Esophagus squamous epithelium (tissue), 4 donors: ENCODE measurements at regions not wholly inside any gene's neighbourhood (a gene's known extent, or its start where the extent isn't known, plus 50 kb on each side); places are given as distances from the start of the nearest gene placed in this dataset.

Experiments used
- POLR2A ChIP-seq, 4 donors: fragments of 450-650 bp; IDR thresholded peaks; one replicate each; pipeline ENCODE4 v1.6.1; 2017; ENCODE audit warnings: antibody characterized with exemption in 4 of 4, mild to moderate bottlenecking in 4 of 4, moderate library complexity in 3 of 4
- TF ChIP-seq, protein P1 (sequence below), 6 experiments: fragments of 450-650 bp in 4 of 6; fragments of 200-600 bp in 2 of 6; sonication (generic) in 2 of 6; IDR thresholded peaks; one replicate each; pipeline ENCODE4 v1.5.1; 2016 to 2019; ENCODE audit warnings: antibody characterized with exemption in 6 of 6, mild to moderate bottlenecking in 4 of 6, moderate library complexity in 4 of 6

DNA sequence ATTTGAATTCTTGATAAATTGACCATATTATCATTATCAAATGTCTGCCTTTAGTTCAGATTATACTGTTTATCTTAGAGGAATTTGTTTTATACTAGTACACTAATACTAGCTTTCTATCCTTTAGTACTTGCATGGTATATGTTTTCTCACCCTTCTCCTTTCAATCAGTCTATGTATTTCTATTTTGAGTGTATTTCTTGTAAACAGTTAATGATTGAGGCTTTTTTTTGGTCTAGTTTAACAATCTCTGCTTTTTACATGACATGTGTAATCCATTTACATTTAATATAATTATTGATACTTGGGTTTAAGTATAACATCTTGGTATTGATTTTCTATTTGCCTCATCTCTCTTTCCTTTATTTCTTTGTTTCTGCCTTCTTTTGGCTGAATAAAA is 224.9 kb downstream of the CENPF start:
- TF ChIP-seq, protein P1, sequence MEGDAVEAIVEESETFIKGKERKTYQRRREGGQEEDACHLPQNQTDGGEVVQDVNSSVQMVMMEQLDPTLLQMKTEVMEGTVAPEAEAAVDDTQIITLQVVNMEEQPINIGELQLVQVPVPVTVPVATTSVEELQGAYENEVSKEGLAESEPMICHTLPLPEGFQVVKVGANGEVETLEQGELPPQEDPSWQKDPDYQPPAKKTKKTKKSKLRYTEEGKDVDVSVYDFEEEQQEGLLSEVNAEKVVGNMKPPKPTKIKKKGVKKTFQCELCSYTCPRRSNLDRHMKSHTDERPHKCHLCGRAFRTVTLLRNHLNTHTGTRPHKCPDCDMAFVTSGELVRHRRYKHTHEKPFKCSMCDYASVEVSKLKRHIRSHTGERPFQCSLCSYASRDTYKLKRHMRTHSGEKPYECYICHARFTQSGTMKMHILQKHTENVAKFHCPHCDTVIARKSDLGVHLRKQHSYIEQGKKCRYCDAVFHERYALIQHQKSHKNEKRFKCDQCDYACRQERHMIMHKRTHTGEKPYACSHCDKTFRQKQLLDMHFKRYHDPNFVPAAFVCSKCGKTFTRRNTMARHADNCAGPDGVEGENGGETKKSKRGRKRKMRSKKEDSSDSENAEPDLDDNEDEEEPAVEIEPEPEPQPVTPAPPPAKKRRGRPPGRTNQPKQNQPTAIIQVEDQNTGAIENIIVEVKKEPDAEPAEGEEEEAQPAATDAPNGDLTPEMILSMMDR (IDR thresholded peaks at IDR 0.05), result no peak
- TF ChIP-seq POLR2A (IDR thresholded peaks at IDR 0.05), result no peak
